OCI-LY1 (cell line): ENCODE measurements at regions not wholly inside any gene's neighbourhood (a gene's known extent, or its start where the extent isn't known, plus 50 kb on each side); places are given as distances from the start of the nearest gene placed in this dataset.

Experiments
- H2AFZ ChIP-seq: fragments of 200-600 bp; sonication (generic), shearing (Covaris generic); 2 replicates; pipeline ENCODE4 v1.6.0; 2014; ENCODE audit warnings: antibody characterized with exemption, mild to moderate bottlenecking, low read length
- H3F3A ChIP-seq: fragments of 200-600 bp; sonication (generic), shearing (Covaris generic); 2 replicates; pipeline ENCODE4 v1.6.0; 2014; ENCODE audit warnings: mild to moderate bottlenecking, antibody characterized with exemption, low read length, moderate library complexity; ENCODE audit not compliant: insufficient read depth
- H3K27ac ChIP-seq: fragments of 200-600 bp; sonication (generic); 2 replicates; pipeline ENCODE4 v1.5.1; 2014; ENCODE audit warnings: low read length, mixed run types, mild to moderate bottlenecking, low read depth; ENCODE audit not compliant: poor library complexity, severe bottlenecking
- H3K27me3 ChIP-seq: fragments of 200-600 bp; sonication (generic); 2 replicates; pipeline ENCODE4 v1.6.0; 2014; ENCODE audit warnings: antibody characterized with exemption, mild to moderate bottlenecking, low read length, moderate library complexity; ENCODE audit not compliant: insufficient read depth
- H3K36me3 ChIP-seq: fragments of 200-600 bp; sonication (generic); 2 replicates; pipeline ENCODE4 v1.6.1; 2014; ENCODE audit warnings: mild to moderate bottlenecking, antibody characterized with exemption, low read length, moderate library complexity, mixed read lengths; ENCODE audit not compliant: insufficient read depth
- H3K4me1 ChIP-seq: fragments of 200-600 bp; sonication (generic); 2 replicates; pipeline ENCODE4 v1.5.1; 2014; ENCODE audit warnings: mild to moderate bottlenecking, low read length, moderate library complexity; ENCODE audit not compliant: insufficient read depth, severe bottlenecking
- H3K4me2 ChIP-seq: fragments of 200-600 bp; sonication (generic), shearing (Covaris generic); 2 replicates; pipeline ENCODE4 v1.6.1; 2014; ENCODE audit warnings: low read length
- H3K4me3 ChIP-seq: fragments of 200-600 bp; sonication (generic); 2 replicates; pipeline ENCODE4 v1.5.1; 2014; ENCODE audit warnings: low read length, low read depth, mild to moderate bottlenecking, mixed read lengths; ENCODE audit not compliant: poor library complexity, severe bottlenecking
- H3K79me2 ChIP-seq: fragments of 200-600 bp; shearing (Covaris generic); 2 replicates; pipeline ENCODE4 v1.6.1; 2016; ENCODE audit warnings: mixed run types, low read length, mixed read lengths; ENCODE audit not compliant: insufficient read depth
- H3K9ac ChIP-seq: fragments of 200-600 bp; sonication (generic), shearing (Covaris generic); 2 replicates; pipeline ENCODE4 v1.6.1; 2014; ENCODE audit warnings: mild to moderate bottlenecking, low read length, mixed read lengths
- H3K9me2 ChIP-seq: fragments of 200-600 bp; sonication (generic), shearing (Covaris generic); 2 replicates; pipeline ENCODE4 v1.6.1; 2014; ENCODE audit warnings: low read depth, mild to moderate bottlenecking, low read length, mixed read lengths
- H3K9me3 ChIP-seq: fragments of 200-600 bp; shearing (Covaris generic); 2 replicates; pipeline ENCODE4 v1.6.1; 2014; ENCODE audit warnings: low read length, mixed read lengths
- H4K20me1 ChIP-seq: fragments of 200-600 bp; sonication (generic), shearing (Covaris generic); 2 replicates; pipeline ENCODE4 v1.6.0; 2016; ENCODE audit warnings: mild to moderate bottlenecking, low read length; ENCODE audit not compliant: insufficient read depth
- CTCF ChIP-seq: fragments of 200-600 bp; sonication (generic), shearing (Covaris generic); IDR thresholded peaks from 2 replicates; pipeline ENCODE4 v1.5.1; 2017; ENCODE audit warnings: mild to moderate bottlenecking, antibody characterized with exemption, low read length, moderate library complexity, mixed read lengths
- EZH2 ChIP-seq: fragments of 200-600 bp; sonication (generic), shearing (Covaris generic); IDR thresholded peaks from 2 replicates; pipeline ENCODE4 v1.8.0; 2017; ENCODE audit warnings: borderline replicate concordance, mixed run types, mild to moderate bottlenecking, antibody characterized with exemption, low read length, moderate library complexity, mixed read lengths

GRCh38 chr11:38988908-38989307 lies 2390.9 kb upstream of the RAG2 start:
- H3F3A ChIP-seq: no peaks in the 10 kb centered on the region
- no peaks in the 10 kb centered on the region for H3K36me3 ChIP-seq
- H3K9me2 ChIP-seq: no peaks in the 10 kb centered on the region
- H3K9me3 ChIP-seq: no peaks in the 10 kb centered on the region
- H4K20me1 ChIP-seq: no peaks in the 10 kb centered on the region
- no peaks in the 10 kb centered on the region for H3K27me3 ChIP-seq
- H3K9ac ChIP-seq: no peak overlapping the region
- H3K4me2 ChIP-seq: no peak overlapping the region
- H3K79me2 ChIP-seq: no peaks in the 10 kb centered on the region
- H3K27ac ChIP-seq: no peak overlapping the region
- TF ChIP-seq EZH2: no peak
- no peak for TF ChIP-seq CTCF
- no peaks in the 10 kb centered on the region for H3K4me1 ChIP-seq
- no peak overlapping the region for H2AFZ ChIP-seq
- no peak overlapping the region for H3K4me3 ChIP-seq

GRCh38 chr11:38972220-38972619 lies 2374.2 kb upstream of the RAG2 start:
- H3K79me2 ChIP-seq: no peaks in the 10 kb centered on the region
- H3K4me2 ChIP-seq: no peak overlapping the region
- H3K27ac ChIP-seq: no peak overlapping the region
- H3K9me3 ChIP-seq: no peaks in the 10 kb centered on the region
- no peaks in the 10 kb centered on the region for H3F3A ChIP-seq
- no peak overlapping the region for H3K4me3 ChIP-seq
- no peaks in the 10 kb centered on the region for H3K36me3 ChIP-seq
- no peaks in the 10 kb centered on the region for H3K4me1 ChIP-seq
- H3K27me3 ChIP-seq: no peaks in the 10 kb centered on the region
- no peak overlapping the region for H3K9ac ChIP-seq
- H2AFZ ChIP-seq: no peak overlapping the region
- no peaks in the 10 kb centered on the region for H4K20me1 ChIP-seq
- H3K9me2 ChIP-seq: no peaks in the 10 kb centered on the region
- TF ChIP-seq EZH2: no peak

GRCh38 chr11:38971141-38971540 lies 2373.1 kb upstream of the RAG2 start:
- Histone ChIP-seq H3K79me2 (no peaks in the 10 kb centered on the region), H3K9me2 (no peaks in the 10 kb centered on the region), H3K4me1 (no peaks in the 10 kb centered on the region), H3K4me2 (no peak overlapping the region), H3K36me3 (no peaks in the 10 kb centered on the region), H3K27ac (no peak overlapping the region), H4K20me1 (no peaks in the 10 kb centered on the region), H3K9ac (no peak overlapping the region), H3K27me3 (no peaks in the 10 kb centered on the region), H3K4me3 (no peak overlapping the region), H3K9me3 (no peaks in the 10 kb centered on the region), H3F3A (no peaks in the 10 kb centered on the region), H2AFZ (no peak overlapping the region)
- TF ChIP-seq CTCF (no peak), EZH2 (no peak)

GRCh38 chr11:38968951-38969350 lies 2370.9 kb upstream of the RAG2 start:
- Histone ChIP-seq H3K4me3 (no peak overlapping the region), H3K27ac (no peak overlapping the region), H3K9me3 (no peaks in the 10 kb centered on the region), H2AFZ (no peak overlapping the region), H3K9me2 (no peaks in the 10 kb centered on the region), H3K4me1 (no peaks in the 10 kb centered on the region), H3K4me2 (no peak overlapping the region), H3K9ac (no peak overlapping the region), H4K20me1 (no peaks in the 10 kb centered on the region), H3K79me2 (no peaks in the 10 kb centered on the region), H3F3A (no peaks in the 10 kb centered on the region), H3K27me3 (no peaks in the 10 kb centered on the region), H3K36me3 (no peaks in the 10 kb centered on the region)
- no peak for TF ChIP-seq CTCF
- TF ChIP-seq EZH2: no peak
